Pancreas (tissue), 10 donors: ENCODE measurements at regions not wholly inside any gene's neighbourhood (a gene's known extent, or its start where the extent isn't known, plus 50 kb on each side); places are given as distances from the start of the nearest gene placed in this dataset.

Source experiments
- ATAC-seq, 4 donors: fragments of 200-7000 bp; cut with Tn5 transposase; one replicate each; pipeline versions ENCODE4 v1.8.0 to v1.9.1; 2020; ENCODE audit warnings: mild to moderate bottlenecking in 4 of 4, moderate library complexity in 4 of 4
- DNase-seq, 6 donors: peaks; one replicate each; pipeline ENCODE4 v3.0.0-alpha.2; 2020
- FAIRE-seq: peaks from 2 replicates; lab custom pipeline; 2012; peaks lifted over from hg19 to GRCh38; lab: Jason Lieb, UNC
- H3K27ac ChIP-seq, 4 donors: fragments of 200-600 bp; sonication (generic); 1 replicate in 3 of 4; 2 replicates in 1 of 4; pipeline versions ENCODE4 v1.5.0 to v1.8.0; 2020
- H3K27me3 ChIP-seq, 4 donors: fragments of 200-600 bp; one replicate each; pipeline ENCODE4 v1.8.0; 2021
- H3K36me3 ChIP-seq, 3 donors: fragments of 200-600 bp; sonication (generic) in 1 of 3; one replicate each; pipeline versions ENCODE4 v1.5.0 to v1.8.0; 2020 to 2021
- H3K4me1 ChIP-seq, 3 donors: fragments of 200-600 bp; one replicate each; pipeline ENCODE4 v1.8.0; 2021
- H3K4me3 ChIP-seq, 4 donors: fragments of 200-600 bp; sonication (generic) in 2 of 4; one replicate each; pipeline versions ENCODE4 v1.5.0 to v1.8.0; 2020 to 2021
- H3K9me3 ChIP-seq, 4 donors: fragments of 200-600 bp; one replicate each; pipeline ENCODE4 v1.8.0; 2021
- WGBS, 2 donors: extraction: QIAGEN DNeasy Blood & Tissue Kit; methylation state at CpG; one replicate each; pipeline ENCODE4 v1.1.7; 2013; 5-methylcytosine and 5-hydroxymethylcytosine counted together
- intact Hi-C, 3 donors: fragments of 100-400 bp; cut with DNase I; formaldehyde crosslinking; loops; one replicate each; pipeline versions ENCODE4 v1.11.1 to v1.14.2; 2022
- TF ChIP-seq, protein P1 (sequence below), 4 donors: fragments of 200-600 bp; sonication (generic) in 3 of 4; IDR thresholded peaks; one replicate each; pipeline versions ENCODE4 v1.5.0 to v1.8.0; 2021; ENCODE audit warnings: antibody characterized with exemption in 4 of 4
- donor health status: healthy with polysubstance abuse.
- donor health status: DM: no; HTN: no; CAD: no; lungs with moderate emphysema.
- donor health status: DM: no; HTN: no; CAD: no.
- donor health status: control.
- donor health status: control.
- donor health status: Bipolar disorder and iron deficiency.
- donor health status: DM: yes; HTN: yes; CAD: no.
- donor health status: DM: no; HTN: no; CAD: no.
- donor health status: DM: no; HTN: no; CAD: no.
- donor health status: DM: yes; HTN: yes; CAD: no.

DNA sequence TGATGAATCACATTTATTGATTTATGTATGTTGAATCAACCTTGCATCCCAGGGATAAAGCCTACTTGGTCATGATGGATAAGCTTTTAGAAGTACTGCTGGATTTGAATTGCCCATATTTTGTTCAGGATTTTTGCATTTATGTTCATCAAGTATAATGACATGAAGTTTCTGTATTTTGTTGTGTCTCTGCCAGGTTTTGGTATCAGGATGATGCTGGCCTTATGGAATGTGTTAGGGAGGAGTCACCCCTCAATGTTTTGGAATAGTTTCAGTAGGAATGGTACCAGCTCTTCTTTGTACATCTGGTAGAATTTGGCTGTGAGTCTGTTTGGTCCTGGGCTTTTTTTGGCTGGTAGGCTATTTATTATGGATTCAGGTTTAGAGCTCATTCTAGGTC lies 1643.1 kb upstream of the B3GALT2 start:
- no peak overlapping the region for H3K27ac ChIP-seq
- no peaks in the 10 kb centered on the region for H3K4me1 ChIP-seq
- DNase-seq (no peak), FAIRE-seq (no peak), ATAC-seq (no peak)
- no peaks in the 10 kb centered on the region for H3K27me3 ChIP-seq
- no peaks in the 10 kb centered on the region for H3K36me3 ChIP-seq
- no peak overlapping the region for H3K4me3 ChIP-seq
- TF ChIP-seq, protein P1, sequence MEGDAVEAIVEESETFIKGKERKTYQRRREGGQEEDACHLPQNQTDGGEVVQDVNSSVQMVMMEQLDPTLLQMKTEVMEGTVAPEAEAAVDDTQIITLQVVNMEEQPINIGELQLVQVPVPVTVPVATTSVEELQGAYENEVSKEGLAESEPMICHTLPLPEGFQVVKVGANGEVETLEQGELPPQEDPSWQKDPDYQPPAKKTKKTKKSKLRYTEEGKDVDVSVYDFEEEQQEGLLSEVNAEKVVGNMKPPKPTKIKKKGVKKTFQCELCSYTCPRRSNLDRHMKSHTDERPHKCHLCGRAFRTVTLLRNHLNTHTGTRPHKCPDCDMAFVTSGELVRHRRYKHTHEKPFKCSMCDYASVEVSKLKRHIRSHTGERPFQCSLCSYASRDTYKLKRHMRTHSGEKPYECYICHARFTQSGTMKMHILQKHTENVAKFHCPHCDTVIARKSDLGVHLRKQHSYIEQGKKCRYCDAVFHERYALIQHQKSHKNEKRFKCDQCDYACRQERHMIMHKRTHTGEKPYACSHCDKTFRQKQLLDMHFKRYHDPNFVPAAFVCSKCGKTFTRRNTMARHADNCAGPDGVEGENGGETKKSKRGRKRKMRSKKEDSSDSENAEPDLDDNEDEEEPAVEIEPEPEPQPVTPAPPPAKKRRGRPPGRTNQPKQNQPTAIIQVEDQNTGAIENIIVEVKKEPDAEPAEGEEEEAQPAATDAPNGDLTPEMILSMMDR (IDR thresholded peaks at IDR 0.05), result no peak
- intact Hi-C loops, result no loop called here
- H3K9me3 ChIP-seq, result no peaks in the 10 kb centered on the region

DNA sequence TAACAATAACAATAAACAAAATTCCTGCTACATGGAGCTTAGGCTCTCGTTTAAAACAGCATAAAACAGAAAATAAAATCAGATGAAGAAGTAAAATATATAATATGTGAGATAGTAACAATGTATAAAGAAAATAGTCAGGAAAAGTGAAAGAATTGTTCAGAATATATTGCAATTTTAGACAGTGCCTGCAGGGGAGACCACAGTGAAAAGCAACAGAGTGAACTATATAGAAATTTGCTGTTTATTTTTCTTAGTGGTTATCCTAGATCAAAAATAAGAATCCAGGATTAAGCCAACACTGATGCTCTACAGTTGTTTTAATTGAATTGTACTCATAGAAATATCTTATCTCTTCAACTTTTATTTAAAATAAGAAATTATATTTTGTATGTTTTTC lies 1639.0 kb upstream of the B3GALT2 start:
- FAIRE-seq (no peak), ATAC-seq (no peak), DNase-seq (no peak)
- H3K27me3 ChIP-seq, result no peaks in the 10 kb centered on the region
- H3K36me3 ChIP-seq, result no peaks in the 10 kb centered on the region
- intact Hi-C loops, result no loop called here
- TF ChIP-seq, protein P1 (IDR thresholded peaks at IDR 0.05), result no peak
- 37 to 38% methylated on average over 1 of the region's 1 CpG for WGBS, 2 donors
- no peak overlapping the region for H3K27ac ChIP-seq
- H3K4me3 ChIP-seq, result no peak overlapping the region
- no peaks in the 10 kb centered on the region for H3K9me3 ChIP-seq
- no peaks in the 10 kb centered on the region for H3K4me1 ChIP-seq

DNA sequence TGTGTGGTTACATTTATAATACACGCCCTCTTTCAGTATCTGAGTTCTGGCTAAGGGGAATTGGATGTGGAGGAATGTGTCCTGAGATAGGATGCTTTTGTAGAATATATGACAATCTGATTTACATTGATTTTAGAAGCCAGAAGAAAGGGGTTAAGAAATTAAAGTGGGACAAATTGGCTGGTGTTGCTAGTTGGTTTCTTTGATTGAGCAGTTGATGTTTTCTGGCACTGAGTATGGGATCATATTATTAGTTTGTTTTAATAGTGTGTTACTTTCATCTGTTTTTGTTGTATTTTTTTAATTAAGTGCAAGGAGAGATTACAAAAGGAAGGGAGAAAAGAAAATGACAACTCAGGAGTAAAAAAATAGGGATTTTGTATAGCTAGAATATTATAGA lies 1634.7 kb upstream of the B3GALT2 start:
- H3K4me3 ChIP-seq, result no peak overlapping the region
- DNase-seq, result no peak
- no peak for ATAC-seq
- no peak overlapping the region for H3K27ac ChIP-seq
- TF ChIP-seq, protein P1 (IDR thresholded peaks at IDR 0.05), result no peak
- no peaks in the 10 kb centered on the region for H3K36me3 ChIP-seq
- no peak for FAIRE-seq
- 71 to 81% methylated on average over 1 of the region's 1 CpG for WGBS, 2 donors
- intact Hi-C loops, result no loop called here
- no peaks in the 10 kb centered on the region for H3K9me3 ChIP-seq
- H3K27me3 ChIP-seq, result no peaks in the 10 kb centered on the region
- no peaks in the 10 kb centered on the region for H3K4me1 ChIP-seq

DNA sequence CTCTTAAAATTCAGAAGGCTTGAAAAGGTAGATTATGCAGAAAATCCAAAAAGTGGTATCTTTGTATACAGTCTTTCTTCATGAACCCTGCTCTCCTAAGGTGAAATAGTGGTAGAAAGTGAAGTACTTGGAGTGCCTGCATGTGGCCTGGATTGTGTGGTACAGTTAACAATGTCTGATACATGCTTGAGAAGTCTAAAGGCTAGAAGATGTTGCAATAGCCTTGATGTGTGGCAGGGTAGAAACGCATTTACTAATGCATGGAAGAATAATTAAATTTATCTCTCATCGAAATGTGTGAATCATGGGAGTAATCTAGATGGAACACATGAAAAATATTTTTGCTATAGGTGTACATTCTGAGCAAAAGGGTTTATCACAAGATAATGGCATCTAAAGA lies 1632.3 kb upstream of the B3GALT2 start:
- Histone ChIP-seq H3K36me3 (no peaks in the 10 kb centered on the region), H3K27me3 (no peaks in the 10 kb centered on the region), H3K4me1 (no peaks in the 10 kb centered on the region), H3K4me3 (no peak overlapping the region), H3K27ac (no peak overlapping the region), H3K9me3 (no peaks in the 10 kb centered on the region)
- FAIRE-seq (no peak), DNase-seq (no peak), ATAC-seq (no peak)
- TF ChIP-seq, protein P1 (IDR thresholded peaks at IDR 0.05), result no peak
- intact Hi-C loops, result no loop called here
- 47 to 57% methylated on average over 2 of the region's 2 CpGs for WGBS, 2 donors

DNA sequence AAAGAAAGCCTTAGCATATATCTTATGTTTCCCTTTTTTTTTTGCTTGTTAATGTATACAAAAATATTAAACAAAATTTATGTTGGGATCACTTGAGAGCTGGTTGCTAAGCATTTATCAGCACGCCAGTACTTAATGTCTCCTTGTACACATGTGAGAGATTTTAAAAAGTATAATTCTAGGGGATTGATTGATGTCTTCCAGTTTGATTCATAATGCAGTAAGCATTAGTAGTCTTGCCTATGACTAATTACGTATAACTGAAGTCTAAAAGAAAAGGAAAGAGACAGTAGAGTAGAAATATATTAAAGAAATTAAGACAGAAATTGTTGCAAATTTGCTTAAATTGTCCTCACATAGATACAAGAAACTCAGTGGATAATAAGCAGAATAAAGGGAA lies 1630.4 kb upstream of the B3GALT2 start:
- Histone ChIP-seq H3K27ac (no peak overlapping the region), H3K27me3 (no peaks in the 10 kb centered on the region), H3K4me1 (no peaks in the 10 kb centered on the region), H3K36me3 (no peaks in the 10 kb centered on the region), H3K9me3 (no peaks in the 10 kb centered on the region), H3K4me3 (no peak overlapping the region)
- DNase-seq (no peak), ATAC-seq (no peak), FAIRE-seq (no peak)
- TF ChIP-seq, protein P1 (IDR thresholded peaks at IDR 0.05), result no peak
- 62 to 64% methylated on average over 2 of the region's 2 CpGs for WGBS, 2 donors
- intact Hi-C loops, result no loop called here
